ENCODE measurements at regions not wholly inside any gene's neighbourhood (a gene's known extent, or its start where the extent isn't known, plus 50 kb on each side); places are given as distances from the start of the nearest gene placed in this dataset.

GRCh38 chr10:83527934-83528333, 611.4 kb upstream of the GHITM start:
- no peak overlapping the region for H3K4me3 ChIP-seq
- no peaks in the 10 kb centered on the region for H3K9me3 ChIP-seq
- intact Hi-C loops (cut with DNase I), result no loop called here
- DNase-seq, result no peak
- peaks cover 2% of the 10 kb centered on the region for H3K4me1 ChIP-seq (ENCODE audit: insufficient read depth)
- no peaks in the 10 kb centered on the region for H3K27me3 ChIP-seq
- no peaks in the 10 kb centered on the region for H3K36me3 ChIP-seq
- H3K27ac ChIP-seq, result no peak overlapping the region
- TF ChIP-seq POLR2A (IDR thresholded peaks at IDR 0.05) (no peak), CTCF (IDR thresholded peaks at IDR 0.05) (no peak), EP300 (IDR thresholded peaks at IDR 0.05) (no peak)

- H3K9me3 ChIP-seq, result no peaks in the 10 kb centered on the region
- H3K27me3 ChIP-seq, result no peaks in the 10 kb centered on the region
- H3K27ac ChIP-seq, result no peak overlapping the region
- TF ChIP-seq EP300 (IDR thresholded peaks at IDR 0.05) (no peak), CTCF (IDR thresholded peaks at IDR 0.05) (no peak), POLR2A (IDR thresholded peaks at IDR 0.05) (no peak)
- H3K4me1 ChIP-seq (ENCODE audit: insufficient read depth), result no peaks in the 10 kb centered on the region
- 58 to 77% (median 77%) methylated on average over 1 of the region's 1 CpG for WGBS, 3 donors
- H3K4me3 ChIP-seq, result no peak overlapping the region
- intact Hi-C loops (cut with DNase I), result no loop called here
- DNase-seq, result no peak
- H3K36me3 ChIP-seq, result no peaks in the 10 kb centered on the region
Observed at GRCh38 chr10:83533290-83533689, 606.0 kb upstream of the GHITM start.

- Histone ChIP-seq H3K27ac (no peak overlapping the region), H3K9me3 (no peaks in the 10 kb centered on the region), H3K4me3 (no peak overlapping the region), H3K4me1 (ENCODE audit: insufficient read depth) (peaks cover 8% of the 10 kb centered on the region), H3K27me3 (no peaks in the 10 kb centered on the region), H3K36me3 (no peaks in the 10 kb centered on the region)
- no peak for TF ChIP-seq CTCF (IDR thresholded peaks at IDR 0.05)
- no peak for TF ChIP-seq EP300 (IDR thresholded peaks at IDR 0.05)
- no peak for TF ChIP-seq POLR2A (IDR thresholded peaks at IDR 0.05)
- WGBS, 3 donors, result 93 to 98% (median 96%) methylated on average over 4 of the region's 4 CpGs
- no peak for DNase-seq
- intact Hi-C loops (cut with DNase I), result no loop called here
Observed at GRCh38 chr10:83536426-83536825, 602.9 kb upstream of the GHITM start.

- H3K4me1 ChIP-seq (ENCODE audit: insufficient read depth), result peaks cover 8% of the 10 kb centered on the region
- H3K27me3 ChIP-seq, result no peaks in the 10 kb centered on the region
- DNase-seq, result no peak
- H3K9me3 ChIP-seq, result no peaks in the 10 kb centered on the region
- intact Hi-C loops (cut with DNase I), result no loop called here
- no peak overlapping the region for H3K27ac ChIP-seq
- H3K4me3 ChIP-seq, result no peak overlapping the region
- TF ChIP-seq EP300 (IDR thresholded peaks at IDR 0.05) (no peak), CTCF (IDR thresholded peaks at IDR 0.05) (no peak), POLR2A (IDR thresholded peaks at IDR 0.05) (no peak)
- H3K36me3 ChIP-seq, result no peaks in the 10 kb centered on the region
Observed at GRCh38 chr10:83538047-83538446, 601.3 kb upstream of the GHITM start.
